ENCODE measurements at regions not wholly inside any gene's neighbourhood (a gene's known extent, or its start where the extent isn't known, plus 50 kb on each side); places are given as distances from the start of the nearest gene placed in this dataset.

DNA sequence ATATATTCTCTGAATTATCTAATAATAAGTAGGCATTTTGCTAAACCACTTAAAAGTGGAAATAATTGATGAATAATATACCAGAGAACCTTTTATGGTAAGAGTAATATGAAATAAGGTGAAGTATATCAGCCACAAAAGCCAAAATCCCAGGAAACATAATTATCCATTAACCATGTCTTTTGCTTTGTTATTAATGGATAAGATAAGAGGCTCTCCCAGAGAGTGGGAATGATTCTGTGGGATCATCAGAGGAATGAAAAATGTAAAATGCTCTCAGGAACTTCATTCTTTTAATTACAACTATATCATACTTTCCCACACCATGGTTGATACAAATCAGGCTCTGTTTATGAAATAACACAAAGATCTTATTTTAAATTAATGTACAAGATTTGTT lies 391.7 kb upstream of the FZD8 start:
- Histone ChIP-seq H3K4me1 (ENCODE audit: control insufficient read depth in 2 of 2, insufficient read depth in 2 of 2, low read length in 1 of 2) (no peaks in the 10 kb centered on the region), H3K36me3 (ENCODE audit: control insufficient read depth in 2 of 2, insufficient read depth in 2 of 2, low read length in 1 of 2) (no peaks in the 10 kb centered on the region), H3K4me3 (ENCODE audit: low read depth in 1 of 2, low read length in 2 of 2) (no peak overlapping the region), H3K9me3 (ENCODE audit: control insufficient read depth in 2 of 2, insufficient read depth in 1 of 2, low read depth in 1 of 2, low read length in 1 of 2) (peaks cover 0 to 2% of the 10 kb centered on the region in 2 donors), H3K27me3 (ENCODE audit: control insufficient read depth in 1 of 2, insufficient read depth in 2 of 2, low read length in 2 of 2) (no peaks in the 10 kb centered on the region), H3K27ac (ENCODE audit: low read depth in 2 of 2, low read length in 1 of 2) (no peak overlapping the region)

DNA sequence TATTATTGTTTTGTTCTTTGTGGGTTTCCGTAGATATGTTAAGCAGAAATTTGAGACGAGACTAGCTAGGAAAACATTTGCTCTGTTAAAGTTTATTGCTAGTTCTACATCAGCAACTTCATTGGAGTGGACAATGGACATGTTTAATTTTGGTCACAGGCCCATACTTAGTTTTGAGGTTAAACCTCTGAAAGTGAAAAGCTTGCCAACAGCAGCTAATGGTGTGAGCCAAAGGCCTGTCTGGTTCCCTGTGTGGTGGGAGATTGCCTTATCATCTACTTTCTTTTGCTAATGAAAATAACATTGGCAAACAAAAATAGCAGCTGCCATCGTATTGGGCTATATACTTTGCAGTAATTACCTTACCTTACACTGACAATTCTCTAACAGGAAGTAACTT lies 388.4 kb upstream of the FZD8 start:
- Histone ChIP-seq H3K4me1 (ENCODE audit: control insufficient read depth in 2 of 2, insufficient read depth in 2 of 2, low read length in 1 of 2) (no peaks in the 10 kb centered on the region), H3K4me3 (ENCODE audit: low read depth in 1 of 2, low read length in 2 of 2) (no peak overlapping the region), H3K27me3 (ENCODE audit: control insufficient read depth in 1 of 2, insufficient read depth in 2 of 2, low read length in 2 of 2) (no peaks in the 10 kb centered on the region), H3K36me3 (ENCODE audit: control insufficient read depth in 2 of 2, insufficient read depth in 2 of 2, low read length in 1 of 2) (no peaks in the 10 kb centered on the region), H3K27ac (ENCODE audit: low read depth in 2 of 2, low read length in 1 of 2) (no peak overlapping the region), H3K9me3 (ENCODE audit: control insufficient read depth in 2 of 2, insufficient read depth in 1 of 2, low read depth in 1 of 2, low read length in 1 of 2) (no peaks in the 10 kb centered on the region)
- WGBS, 2 donors, result 62 to 70% methylated on average over 3 of the region's 3 CpGs

DNA sequence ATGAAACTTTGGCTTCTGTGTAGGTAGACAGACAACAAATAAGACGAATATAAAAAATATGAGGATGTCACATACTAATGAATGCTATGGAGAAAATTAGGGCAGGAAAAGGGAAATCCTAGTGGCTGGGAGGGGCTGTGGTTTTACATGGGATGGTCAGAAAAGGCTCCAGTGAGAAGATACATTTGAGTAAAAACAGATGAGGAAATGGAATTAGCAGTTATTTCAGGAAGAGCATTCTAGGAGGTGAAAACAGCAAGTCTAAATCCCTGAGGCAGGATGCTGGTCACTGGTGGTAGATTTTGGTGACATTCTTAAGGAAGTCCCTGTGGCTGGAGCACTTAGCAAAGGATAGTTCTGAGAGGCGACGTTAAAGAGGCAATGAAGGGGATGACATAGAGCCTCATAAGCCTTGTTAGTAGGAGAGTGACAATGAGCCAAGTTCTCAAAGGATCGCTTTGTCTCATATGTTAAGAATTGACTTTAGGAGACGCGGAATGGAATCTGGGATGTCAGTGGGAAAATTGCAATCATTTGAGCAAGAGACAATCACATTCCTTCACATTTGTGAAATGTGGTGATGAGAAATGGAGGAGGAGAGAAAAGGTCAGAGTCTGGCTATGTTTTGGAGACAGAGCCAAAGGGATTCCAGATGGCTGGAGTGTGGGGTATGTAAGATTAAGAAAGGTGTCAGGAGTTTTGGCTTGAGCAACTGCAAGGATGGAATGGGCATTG lies 384.7 kb upstream of the FZD8 start:
- H3K4me3 ChIP-seq (ENCODE audit: low read depth in 1 of 2, low read length in 2 of 2), result no peak overlapping the region
- no peaks in the 10 kb centered on the region for H3K4me1 ChIP-seq (ENCODE audit: control insufficient read depth in 2 of 2, insufficient read depth in 2 of 2, low read length in 1 of 2)
- H3K9me3 ChIP-seq (ENCODE audit: control insufficient read depth in 2 of 2, insufficient read depth in 1 of 2, low read depth in 1 of 2, low read length in 1 of 2), result no peaks in the 10 kb centered on the region
- H3K36me3 ChIP-seq (ENCODE audit: control insufficient read depth in 2 of 2, insufficient read depth in 2 of 2, low read length in 1 of 2), result no peaks in the 10 kb centered on the region
- WGBS, 2 donors, result 90 to 92% methylated on average over 6 of the region's 6 CpGs
- no peaks in the 10 kb centered on the region for H3K27me3 ChIP-seq (ENCODE audit: control insufficient read depth in 1 of 2, insufficient read depth in 2 of 2, low read length in 2 of 2)
- H3K27ac ChIP-seq (ENCODE audit: low read depth in 2 of 2, low read length in 1 of 2), result no peak overlapping the region

DNA sequence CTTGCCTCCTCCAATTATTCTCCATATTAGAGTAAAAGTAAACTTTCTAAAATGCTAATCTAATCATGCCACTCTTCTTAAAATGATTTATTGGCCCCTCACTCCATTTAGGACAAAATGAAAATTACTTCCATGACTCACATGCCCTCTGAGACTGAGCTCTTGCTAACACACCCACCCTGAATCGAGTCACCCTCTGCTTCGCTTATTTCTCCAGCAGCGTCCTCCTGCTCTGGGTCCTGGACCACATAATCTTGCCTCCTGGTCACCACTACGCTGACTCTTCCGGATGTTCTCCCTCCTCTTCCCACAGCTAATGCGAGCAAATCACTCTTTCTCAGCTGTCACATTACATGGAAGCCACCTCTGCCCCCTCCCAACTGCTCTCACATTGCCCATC lies 384.0 kb upstream of the FZD8 start:
- Histone ChIP-seq H3K4me1 (ENCODE audit: control insufficient read depth in 2 of 2, insufficient read depth in 2 of 2, low read length in 1 of 2) (no peaks in the 10 kb centered on the region), H3K4me3 (ENCODE audit: low read depth in 1 of 2, low read length in 2 of 2) (no peak overlapping the region), H3K27me3 (ENCODE audit: control insufficient read depth in 1 of 2, insufficient read depth in 2 of 2, low read length in 2 of 2) (no peaks in the 10 kb centered on the region), H3K36me3 (ENCODE audit: control insufficient read depth in 2 of 2, insufficient read depth in 2 of 2, low read length in 1 of 2) (no peaks in the 10 kb centered on the region), H3K9me3 (ENCODE audit: control insufficient read depth in 2 of 2, insufficient read depth in 1 of 2, low read depth in 1 of 2, low read length in 1 of 2) (no peaks in the 10 kb centered on the region), H3K27ac (ENCODE audit: low read depth in 2 of 2, low read length in 1 of 2) (no peak overlapping the region)
- 90% methylated on average over 6 of the region's 6 CpGs for WGBS, 2 donors

DNA sequence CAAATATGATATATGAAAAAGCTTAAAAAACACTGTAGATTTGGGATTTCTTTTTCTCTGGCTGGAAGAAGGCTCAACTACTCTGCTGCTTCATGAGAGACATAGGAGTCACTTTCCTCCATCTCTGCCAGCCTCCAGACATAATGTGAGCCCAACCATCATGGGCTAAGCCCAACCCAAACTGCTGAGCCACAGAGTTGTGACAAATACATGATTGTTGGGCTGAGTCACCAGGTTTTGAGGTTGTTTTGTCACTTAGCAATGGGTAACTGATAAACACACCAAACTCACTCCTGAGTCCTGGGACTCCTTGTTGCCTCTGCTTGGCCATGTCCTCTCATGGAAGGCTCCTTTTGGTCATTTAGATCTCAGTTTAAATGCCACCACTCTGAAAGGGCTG lies 381.8 kb upstream of the FZD8 start:
- Histone ChIP-seq H3K9me3 (ENCODE audit: control insufficient read depth in 2 of 2, insufficient read depth in 1 of 2, low read depth in 1 of 2, low read length in 1 of 2) (no peaks in the 10 kb centered on the region), H3K27me3 (ENCODE audit: control insufficient read depth in 1 of 2, insufficient read depth in 2 of 2, low read length in 2 of 2) (no peaks in the 10 kb centered on the region), H3K4me3 (ENCODE audit: low read depth in 1 of 2, low read length in 2 of 2) (no peak overlapping the region), H3K27ac (ENCODE audit: low read depth in 2 of 2, low read length in 1 of 2) (no peak overlapping the region), H3K4me1 (ENCODE audit: control insufficient read depth in 2 of 2, insufficient read depth in 2 of 2, low read length in 1 of 2) (no peaks in the 10 kb centered on the region), H3K36me3 (ENCODE audit: control insufficient read depth in 2 of 2, insufficient read depth in 2 of 2, low read length in 1 of 2) (no peaks in the 10 kb centered on the region)

DNA sequence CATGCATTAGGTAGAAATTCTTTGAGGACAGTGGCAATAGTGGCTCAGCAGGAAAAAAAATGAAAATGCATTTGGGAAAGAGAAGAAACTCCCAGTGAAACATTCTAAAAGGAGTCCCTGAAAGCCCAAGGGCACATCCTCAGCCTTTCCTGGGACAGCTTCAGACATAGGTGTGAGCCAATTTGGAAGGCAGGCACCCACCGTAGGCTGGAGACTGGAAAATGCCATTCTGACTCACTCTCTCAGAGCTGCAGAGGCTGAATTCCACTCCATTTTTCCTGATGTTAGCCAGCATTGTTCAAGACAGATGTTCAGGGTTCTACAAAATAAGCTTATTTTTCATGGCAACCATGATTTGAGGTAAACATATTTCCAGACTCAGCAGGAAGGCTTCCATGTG lies 379.0 kb upstream of the FZD8 start:
- WGBS, 2 donors, result 0 to 22% methylated on average over 1 of the region's 1 CpG
- no peaks in the 10 kb centered on the region for H3K4me1 ChIP-seq (ENCODE audit: control insufficient read depth in 2 of 2, insufficient read depth in 2 of 2, low read length in 1 of 2)
- H3K9me3 ChIP-seq (ENCODE audit: control insufficient read depth in 2 of 2, insufficient read depth in 1 of 2, low read depth in 1 of 2, low read length in 1 of 2), result no peaks in the 10 kb centered on the region

DNA sequence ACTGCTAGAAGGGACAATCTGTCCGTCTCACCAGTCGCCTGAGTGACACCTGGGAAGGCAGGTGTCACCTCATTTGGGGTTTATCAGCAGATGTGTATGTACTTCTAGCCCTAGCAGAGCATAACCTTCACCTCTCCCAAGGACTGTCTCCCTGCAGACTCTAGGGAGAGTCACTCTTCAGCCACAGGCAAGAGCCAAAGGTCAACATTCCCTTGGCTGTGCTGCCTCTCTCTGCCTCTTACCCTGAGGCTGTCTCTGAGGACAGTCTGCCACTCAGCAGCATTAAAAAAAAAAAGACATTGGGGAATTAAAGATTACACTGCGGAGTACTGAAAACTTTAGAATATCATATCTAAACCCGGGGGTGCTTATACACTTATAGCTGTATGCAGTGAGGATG lies 377.7 kb upstream of the FZD8 start:
- no peaks in the 10 kb centered on the region for H3K4me1 ChIP-seq (ENCODE audit: control insufficient read depth in 2 of 2, insufficient read depth in 2 of 2, low read length in 1 of 2)
- H3K36me3 ChIP-seq (ENCODE audit: control insufficient read depth in 2 of 2, insufficient read depth in 2 of 2, low read length in 1 of 2), result no peaks in the 10 kb centered on the region
- H3K27me3 ChIP-seq (ENCODE audit: control insufficient read depth in 1 of 2, insufficient read depth in 2 of 2, low read length in 2 of 2), result no peaks in the 10 kb centered on the region
- no peaks in the 10 kb centered on the region for H3K9me3 ChIP-seq (ENCODE audit: control insufficient read depth in 2 of 2, insufficient read depth in 1 of 2, low read depth in 1 of 2, low read length in 1 of 2)
- WGBS, 2 donors, result 92 to 96% methylated on average over 4 of the region's 4 CpGs
- no peak overlapping the region for H3K4me3 ChIP-seq (ENCODE audit: low read depth in 1 of 2, low read length in 2 of 2)
- no peak overlapping the region for H3K27ac ChIP-seq (ENCODE audit: low read depth in 2 of 2, low read length in 1 of 2)

More for the DNA sequence above, 379.0 kb upstream of the FZD8 start:
- H3K27me3 ChIP-seq (ENCODE audit: control insufficient read depth in 1 of 2, insufficient read depth in 2 of 2, low read length in 2 of 2), result no peaks in the 10 kb centered on the region
- no peak overlapping the region for H3K4me3 ChIP-seq (ENCODE audit: low read depth in 1 of 2, low read length in 2 of 2)
- no peaks in the 10 kb centered on the region for H3K36me3 ChIP-seq (ENCODE audit: control insufficient read depth in 2 of 2, insufficient read depth in 2 of 2, low read length in 1 of 2)
- no peak overlapping the region for H3K27ac ChIP-seq (ENCODE audit: low read depth in 2 of 2, low read length in 1 of 2)

DNA sequence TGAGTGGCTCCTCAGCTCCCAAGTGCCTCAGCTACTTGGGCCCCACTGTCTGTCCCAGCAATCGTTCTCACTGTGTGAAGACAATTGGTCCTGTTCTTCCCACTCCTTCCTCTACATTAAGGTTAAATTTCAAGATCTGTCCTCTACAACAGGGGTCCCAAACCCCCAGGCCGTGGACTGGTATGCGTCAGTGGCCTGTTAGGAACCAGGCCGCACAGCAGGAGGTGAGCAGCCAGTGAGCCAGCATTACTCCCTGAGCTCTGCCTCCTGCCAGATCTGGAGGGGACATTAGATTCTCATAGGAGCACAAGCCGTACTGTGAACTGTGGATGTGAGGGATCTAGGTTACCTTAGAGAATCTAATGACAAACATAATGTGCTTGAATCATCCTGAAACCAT lies 376.9 kb upstream of the FZD8 start:
- Histone ChIP-seq H3K4me1 (ENCODE audit: control insufficient read depth in 2 of 2, insufficient read depth in 2 of 2, low read length in 1 of 2) (no peaks in the 10 kb centered on the region), H3K27me3 (ENCODE audit: control insufficient read depth in 1 of 2, insufficient read depth in 2 of 2, low read length in 2 of 2) (no peaks in the 10 kb centered on the region), H3K9me3 (ENCODE audit: control insufficient read depth in 2 of 2, insufficient read depth in 1 of 2, low read depth in 1 of 2, low read length in 1 of 2) (no peaks in the 10 kb centered on the region), H3K36me3 (ENCODE audit: control insufficient read depth in 2 of 2, insufficient read depth in 2 of 2, low read length in 1 of 2) (no peaks in the 10 kb centered on the region), H3K27ac (ENCODE audit: low read depth in 2 of 2, low read length in 1 of 2) (no peak overlapping the region), H3K4me3 (ENCODE audit: low read depth in 1 of 2, low read length in 2 of 2) (no peak overlapping the region)
- WGBS, 2 donors, result 86 to 90% methylated on average over 5 of the region's 5 CpGs

DNA sequence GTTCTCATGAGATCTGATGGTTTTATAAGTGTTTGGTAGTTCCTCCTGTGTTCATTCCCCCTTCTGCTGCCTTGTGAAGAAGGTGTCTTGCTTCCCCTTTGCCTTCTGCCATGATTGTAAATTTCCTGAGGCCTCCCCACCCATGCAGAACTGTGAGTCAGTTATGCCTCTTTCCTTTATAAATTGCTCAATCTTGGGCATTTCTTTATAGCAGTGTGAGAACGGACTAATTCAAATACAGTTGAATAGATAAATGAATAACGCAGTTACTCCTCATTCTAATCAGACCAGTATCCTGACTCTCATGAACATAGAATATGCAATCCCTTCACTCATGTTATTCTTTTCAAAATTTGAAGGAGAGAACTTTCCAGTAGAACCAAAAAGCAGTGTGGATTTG lies 375.0 kb upstream of the FZD8 start:
- no peak overlapping the region for H3K4me3 ChIP-seq (ENCODE audit: low read depth in 1 of 2, low read length in 2 of 2)
- H3K36me3 ChIP-seq (ENCODE audit: control insufficient read depth in 2 of 2, insufficient read depth in 2 of 2, low read length in 1 of 2), result no peaks in the 10 kb centered on the region
- H3K27ac ChIP-seq (ENCODE audit: low read depth in 2 of 2, low read length in 1 of 2), result no peak overlapping the region
- WGBS, 2 donors, result 81 to 92% methylated on average over 2 of the region's 2 CpGs
- H3K9me3 ChIP-seq (ENCODE audit: control insufficient read depth in 2 of 2, insufficient read depth in 1 of 2, low read depth in 1 of 2, low read length in 1 of 2), result no peaks in the 10 kb centered on the region
- H3K4me1 ChIP-seq (ENCODE audit: control insufficient read depth in 2 of 2, insufficient read depth in 2 of 2, low read length in 1 of 2), result no peaks in the 10 kb centered on the region
- H3K27me3 ChIP-seq (ENCODE audit: control insufficient read depth in 1 of 2, insufficient read depth in 2 of 2, low read length in 2 of 2), result no peaks in the 10 kb centered on the region

DNA sequence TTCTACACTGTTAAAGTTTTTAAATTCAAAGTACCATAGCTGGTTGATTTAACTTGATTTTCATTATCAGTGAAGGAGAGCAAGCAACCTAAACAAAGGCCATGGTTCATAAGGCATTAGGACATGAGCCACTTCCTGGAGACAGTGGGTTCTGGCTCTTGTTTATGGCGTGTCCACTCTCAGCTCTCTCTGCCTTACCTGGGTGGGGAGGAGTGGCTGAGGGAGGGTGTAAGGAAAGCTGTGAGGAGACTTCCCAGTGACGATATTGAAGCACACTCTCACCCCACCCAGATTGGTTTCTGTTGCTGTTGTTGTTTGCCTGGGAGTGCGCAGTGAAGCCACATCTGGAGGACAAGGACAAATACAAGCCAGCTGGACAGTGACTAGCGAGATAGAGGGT lies 365.3 kb upstream of the FZD8 start:
- no peak overlapping the region for H3K27ac ChIP-seq (ENCODE audit: low read depth in 2 of 2, low read length in 1 of 2)
- H3K4me1 ChIP-seq (ENCODE audit: control insufficient read depth in 2 of 2, insufficient read depth in 2 of 2, low read length in 1 of 2), result no peaks in the 10 kb centered on the region
- WGBS, 2 donors, result 83% methylated on average over 4 of the region's 4 CpGs
- H3K9me3 ChIP-seq (ENCODE audit: control insufficient read depth in 2 of 2, insufficient read depth in 1 of 2, low read depth in 1 of 2, low read length in 1 of 2), result no peaks in the 10 kb centered on the region
- H3K36me3 ChIP-seq (ENCODE audit: control insufficient read depth in 2 of 2, insufficient read depth in 2 of 2, low read length in 1 of 2), result no peaks in the 10 kb centered on the region
- H3K4me3 ChIP-seq (ENCODE audit: low read depth in 1 of 2, low read length in 2 of 2), result no peak overlapping the region
- H3K27me3 ChIP-seq (ENCODE audit: control insufficient read depth in 1 of 2, insufficient read depth in 2 of 2, low read length in 2 of 2), result no peaks in the 10 kb centered on the region
